GM12864 (cell line): ENCODE measurements at regions not wholly inside any gene's neighbourhood (a gene's known extent, or its start where the extent isn't known, plus 50 kb on each side); places are given as distances from the start of the nearest gene placed in this dataset.

Experiments
- DNase-seq: peaks from one replicate; pipeline ENCODE4 v3.0.0-alpha.2; 2011; ENCODE audit warnings: low read depth
- H3K4me3 ChIP-seq: 2 replicates; pipeline ENCODE4 v1.5.1; 2011; ENCODE audit warnings: mild to moderate bottlenecking, low read depth, low read length, control low read depth
- TF ChIP-seq, protein P1 (sequence below): IDR thresholded peaks from 2 replicates; pipeline ENCODE4 v1.5.1; 2011; ENCODE audit warnings: low read depth, mild to moderate bottlenecking, moderate library complexity, low read length, control low read depth, inconsistent platforms; ENCODE audit errors: missing control alignments

DNA sequence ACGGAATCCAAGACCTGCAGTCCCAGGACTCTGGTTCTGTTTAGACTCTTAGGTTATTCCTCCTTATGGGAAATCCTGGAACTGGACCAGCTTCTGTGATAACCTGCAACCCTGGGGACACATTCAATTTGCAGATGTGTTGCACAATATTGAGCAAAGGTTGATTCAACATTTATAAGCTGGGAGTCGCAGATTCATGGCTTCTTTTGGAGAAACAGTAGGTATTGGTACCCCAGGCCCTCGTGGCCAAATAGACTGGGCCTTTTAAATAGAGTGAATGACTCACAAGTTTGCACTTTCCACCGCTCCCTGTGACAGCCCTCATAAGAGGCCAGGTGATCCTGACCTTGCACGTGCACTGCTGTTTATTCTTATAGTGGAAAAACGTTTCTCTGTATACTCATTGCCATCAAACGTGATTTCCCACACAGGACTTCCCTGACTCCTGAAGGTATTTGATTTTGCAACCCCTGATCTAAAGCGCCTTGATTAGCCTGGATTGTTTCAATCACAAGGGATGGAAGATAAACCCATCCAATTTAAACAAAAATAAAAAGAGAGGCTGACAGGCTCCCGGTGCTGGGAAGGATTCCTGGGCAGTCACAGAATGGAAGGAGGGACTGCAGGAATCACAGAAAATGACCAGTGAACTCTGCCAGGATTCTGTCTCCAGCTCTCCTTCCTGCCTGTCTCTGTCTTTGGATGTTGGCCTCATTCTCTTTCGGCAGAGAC, 98.0 kb downstream of the VCPKMT start:
- H3K4me3 ChIP-seq, result no peak overlapping the region
- TF ChIP-seq, protein P1, sequence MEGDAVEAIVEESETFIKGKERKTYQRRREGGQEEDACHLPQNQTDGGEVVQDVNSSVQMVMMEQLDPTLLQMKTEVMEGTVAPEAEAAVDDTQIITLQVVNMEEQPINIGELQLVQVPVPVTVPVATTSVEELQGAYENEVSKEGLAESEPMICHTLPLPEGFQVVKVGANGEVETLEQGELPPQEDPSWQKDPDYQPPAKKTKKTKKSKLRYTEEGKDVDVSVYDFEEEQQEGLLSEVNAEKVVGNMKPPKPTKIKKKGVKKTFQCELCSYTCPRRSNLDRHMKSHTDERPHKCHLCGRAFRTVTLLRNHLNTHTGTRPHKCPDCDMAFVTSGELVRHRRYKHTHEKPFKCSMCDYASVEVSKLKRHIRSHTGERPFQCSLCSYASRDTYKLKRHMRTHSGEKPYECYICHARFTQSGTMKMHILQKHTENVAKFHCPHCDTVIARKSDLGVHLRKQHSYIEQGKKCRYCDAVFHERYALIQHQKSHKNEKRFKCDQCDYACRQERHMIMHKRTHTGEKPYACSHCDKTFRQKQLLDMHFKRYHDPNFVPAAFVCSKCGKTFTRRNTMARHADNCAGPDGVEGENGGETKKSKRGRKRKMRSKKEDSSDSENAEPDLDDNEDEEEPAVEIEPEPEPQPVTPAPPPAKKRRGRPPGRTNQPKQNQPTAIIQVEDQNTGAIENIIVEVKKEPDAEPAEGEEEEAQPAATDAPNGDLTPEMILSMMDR, result no peak
- DNase-seq, result no peak

DNA sequence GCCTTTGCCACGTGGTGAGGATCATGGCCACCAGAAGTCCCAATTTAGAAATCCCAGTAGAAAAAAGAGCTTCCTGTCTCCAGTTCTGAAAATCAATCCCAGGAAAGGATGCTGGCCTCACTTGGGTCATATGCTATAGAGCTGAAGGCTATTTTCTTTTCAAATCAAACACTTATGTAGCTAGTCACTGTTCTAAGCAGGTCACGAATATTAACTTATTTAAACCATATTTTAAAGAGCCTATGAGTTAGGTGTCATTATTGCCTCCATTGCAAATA, 97.5 kb downstream of the VCPKMT start:
- TF ChIP-seq, protein P1, result no peak
- DNase-seq, result no peak
- no peak overlapping the region for H3K4me3 ChIP-seq

DNA sequence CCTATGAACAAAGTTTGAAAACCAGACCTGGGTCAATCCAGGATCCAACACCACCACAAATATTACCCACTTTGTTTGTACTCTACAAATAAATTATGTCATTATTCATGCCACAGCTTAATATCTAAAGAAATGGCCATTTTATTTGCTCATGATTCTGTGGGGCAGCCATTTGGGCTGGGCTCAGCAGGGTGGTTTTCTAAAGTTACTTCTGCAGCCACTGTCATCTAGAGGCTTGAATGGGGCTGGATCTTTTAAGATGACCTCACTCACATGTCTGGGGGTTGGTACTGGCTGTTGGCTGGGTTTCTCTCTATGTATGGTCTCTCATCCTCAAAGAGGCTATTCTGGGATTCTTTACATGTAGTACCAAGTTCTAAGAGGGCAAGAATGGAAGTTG, 96.2 kb downstream of the VCPKMT start:
- TF ChIP-seq, protein P1, result no peak
- H3K4me3 ChIP-seq, result no peak overlapping the region
- DNase-seq, result no peak

- DNase-seq, result no peak
- TF ChIP-seq, protein P1, result no peak
Observed at GRCh38 chr14:50020799-50021198, 95.6 kb downstream of the VCPKMT start.

DNA sequence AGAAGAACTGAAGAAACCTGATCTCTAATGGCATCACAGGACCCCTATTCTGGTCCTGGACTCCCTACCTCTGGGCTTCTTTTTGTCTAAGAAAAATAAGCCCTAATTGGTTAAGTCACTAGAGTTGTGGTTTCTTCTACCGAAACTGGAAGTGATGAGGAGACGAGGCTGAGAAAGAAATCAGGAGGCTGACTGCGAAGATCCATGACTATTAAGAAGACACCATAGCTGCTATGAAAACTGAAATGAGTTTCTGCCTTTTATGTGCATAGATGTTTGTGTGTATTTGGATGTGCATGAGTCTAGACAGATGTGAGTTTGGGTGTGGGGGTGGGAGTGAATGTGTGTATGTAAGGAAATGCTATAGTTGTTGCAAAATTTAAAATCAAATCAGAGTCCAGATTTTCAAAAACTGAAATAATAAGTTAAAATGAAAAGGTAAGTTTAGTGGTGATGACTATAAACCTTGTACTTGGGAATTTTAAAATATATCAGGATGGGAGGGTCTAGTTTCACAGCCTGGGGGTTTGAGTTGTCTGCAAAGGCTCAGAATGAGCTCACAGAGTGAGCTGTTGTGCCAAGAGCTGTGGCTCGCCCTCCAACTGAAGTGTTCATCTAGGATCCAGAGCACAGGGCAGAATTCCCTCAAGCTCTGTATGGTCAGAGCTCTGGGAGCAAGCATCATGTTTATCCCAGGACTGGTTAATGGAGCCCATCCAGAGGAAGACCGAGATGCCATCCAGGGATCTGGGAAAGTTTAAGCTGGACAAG, 94.9 kb downstream of the VCPKMT start:
- H3K4me3 ChIP-seq, result no peak overlapping the region
- DNase-seq, result no peak
- TF ChIP-seq, protein P1, result no peak

More at GRCh38 chr14:50020799-50021198, 95.6 kb downstream of the VCPKMT start:
- no peak overlapping the region for H3K4me3 ChIP-seq

DNA sequence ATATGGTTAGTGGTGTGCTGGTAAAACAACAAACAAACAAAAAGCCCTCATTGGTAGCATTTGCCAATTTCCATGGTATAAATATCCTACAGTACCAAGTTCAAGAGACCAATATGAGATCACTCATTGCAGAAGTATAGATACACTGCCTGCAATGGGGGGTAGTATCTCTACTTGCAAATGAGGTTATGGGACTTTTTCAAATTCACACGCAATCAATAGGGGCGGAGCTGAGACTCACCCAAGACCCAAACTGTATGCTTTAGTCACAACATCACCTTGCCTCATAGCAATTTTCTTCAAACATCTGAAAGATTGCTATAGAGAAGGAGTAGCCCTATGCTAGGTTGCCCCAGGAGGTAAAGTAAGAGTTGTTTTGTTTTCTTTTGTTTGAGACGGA, 93.7 kb downstream of the VCPKMT start:
- no peak for DNase-seq
- no peak overlapping the region for H3K4me3 ChIP-seq
- TF ChIP-seq, protein P1, result no peak
